ENCODE measurements at regions not wholly inside any gene's neighbourhood (a gene's known extent, or its start where the extent isn't known, plus 50 kb on each side); places are given as distances from the start of the nearest gene placed in this dataset.
"Not testable (repeated sequence)": the region's sequence is repeated elsewhere in the genome, so short reads cannot be mapped to it uniquely, and the experiment has no call there.

DNA sequence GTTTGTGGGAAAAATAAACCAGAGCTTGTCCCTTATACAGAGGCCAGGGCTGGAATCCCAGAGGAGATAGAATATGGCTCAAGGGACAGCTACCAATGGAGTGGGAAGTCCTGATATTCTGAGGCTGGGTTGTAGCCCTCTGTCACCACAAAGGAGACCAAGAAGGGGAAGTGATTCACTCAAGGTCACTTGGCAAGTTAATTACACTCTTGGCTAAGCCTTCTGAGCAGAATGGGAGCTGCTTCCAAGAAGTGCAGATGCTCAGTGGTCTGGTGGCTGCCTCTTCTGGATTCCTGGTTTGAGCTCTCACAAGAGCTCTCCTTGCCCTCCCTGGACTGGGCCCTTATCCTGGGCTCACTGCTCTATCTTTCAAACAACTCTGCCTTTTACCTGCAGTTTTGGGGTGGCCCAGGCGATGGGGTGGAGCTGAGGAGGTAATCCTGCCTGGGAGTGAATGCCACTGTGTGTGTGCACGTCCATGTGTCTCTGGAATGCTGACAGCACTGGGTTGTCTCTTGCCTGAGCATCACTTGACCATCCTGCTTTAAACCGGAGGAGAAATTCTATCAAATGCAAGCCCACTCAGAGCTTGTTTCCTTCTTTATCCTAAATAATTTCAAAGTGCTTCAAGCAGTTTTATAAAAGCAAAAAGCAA is 168.2 kb downstream of the KCNS3 start:
- no peak for DNase-seq (ENCODE audit: low read depth in 1 of 2, low spot score in 1 of 2)

DNA sequence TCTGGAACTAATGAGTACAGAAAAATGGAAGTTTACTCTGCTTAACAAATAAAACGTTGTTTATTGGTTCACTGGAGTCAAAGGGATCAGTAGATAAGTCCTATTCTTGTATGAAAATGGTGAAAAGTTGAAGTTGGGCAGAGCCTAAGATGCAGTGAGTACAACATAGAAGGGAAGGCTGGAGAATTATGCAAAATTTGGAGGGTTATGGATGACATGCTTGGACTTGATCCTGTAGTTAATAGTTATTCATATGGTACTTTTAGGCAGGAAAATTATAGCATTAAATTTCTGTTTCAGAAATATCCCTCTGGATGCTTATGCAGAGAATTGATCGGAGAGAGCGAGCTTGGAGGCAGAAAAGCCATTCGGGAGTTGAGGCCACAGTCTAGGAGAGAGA is 167.6 kb downstream of the KCNS3 start:
- DNase-seq (ENCODE audit: low read depth in 1 of 2, low spot score in 1 of 2) = no peak

DNA sequence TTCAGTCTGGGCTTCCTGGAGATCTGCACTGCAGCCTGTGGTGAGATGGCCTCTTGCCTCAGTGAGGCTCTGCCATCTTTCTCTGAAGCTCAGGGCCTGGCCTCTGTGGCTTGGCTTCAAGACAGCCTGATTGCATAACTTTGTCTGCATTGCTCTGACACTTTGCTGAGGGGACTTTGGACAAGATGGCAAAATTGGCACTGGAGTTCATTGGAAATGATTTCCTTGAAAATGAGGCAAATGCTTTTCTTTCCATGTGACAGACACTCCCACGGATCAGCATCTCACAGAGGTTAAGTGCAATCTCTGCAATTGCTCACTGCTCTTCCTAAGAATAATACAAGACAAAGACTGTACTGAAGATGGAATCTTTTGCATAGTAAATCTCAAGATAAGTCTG is 166.8 kb downstream of the KCNS3 start:
- no peak for DNase-seq (ENCODE audit: low read depth in 1 of 2, low spot score in 1 of 2)

DNA sequence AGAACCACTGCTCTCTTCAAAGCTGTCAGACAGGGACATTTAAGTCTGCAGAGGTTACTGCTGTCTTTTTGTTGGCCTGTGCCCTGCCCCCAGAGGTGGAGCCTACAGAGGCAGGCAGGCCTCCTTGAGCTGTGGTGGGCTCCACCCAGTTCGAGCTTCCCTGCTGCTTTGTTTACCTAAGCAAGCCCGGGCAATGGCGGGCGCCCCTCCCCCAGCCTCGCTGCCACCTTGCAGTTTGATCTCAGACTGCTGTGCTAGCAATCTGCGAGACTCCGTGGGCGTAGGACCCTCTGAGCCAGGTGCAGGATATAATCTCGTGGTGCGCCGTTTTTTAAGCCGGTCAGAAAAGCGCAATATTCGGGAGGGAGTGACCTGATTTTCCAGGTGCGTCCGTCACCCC is 138.9 kb downstream of the KCNS3 start:
- DNase-seq (ENCODE audit: low read depth in 1 of 2, low spot score in 1 of 2) = not testable (repeated sequence)

DNA sequence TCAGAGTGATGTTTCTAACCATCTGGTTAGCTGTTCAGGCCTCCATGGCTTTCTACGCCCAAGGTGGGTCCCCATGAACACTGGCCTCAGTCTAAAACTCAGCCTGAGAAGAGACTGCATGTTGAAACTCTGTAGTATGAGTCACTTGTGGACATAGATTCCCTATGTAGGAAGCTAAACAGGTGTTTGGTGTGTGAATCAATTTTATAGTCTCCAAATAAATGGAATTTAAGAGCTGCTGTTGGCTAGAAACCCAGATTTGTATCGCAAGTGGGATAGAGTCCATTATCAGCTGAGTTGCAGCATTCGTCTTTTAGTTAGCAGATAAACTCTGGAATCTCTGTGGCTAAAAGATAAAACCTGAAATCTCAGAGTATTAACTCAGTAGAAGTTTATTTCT is 131.4 kb downstream of the KCNS3 start:
- DNase-seq (ENCODE audit: low read depth in 1 of 2, low spot score in 1 of 2) = no peak

DNA sequence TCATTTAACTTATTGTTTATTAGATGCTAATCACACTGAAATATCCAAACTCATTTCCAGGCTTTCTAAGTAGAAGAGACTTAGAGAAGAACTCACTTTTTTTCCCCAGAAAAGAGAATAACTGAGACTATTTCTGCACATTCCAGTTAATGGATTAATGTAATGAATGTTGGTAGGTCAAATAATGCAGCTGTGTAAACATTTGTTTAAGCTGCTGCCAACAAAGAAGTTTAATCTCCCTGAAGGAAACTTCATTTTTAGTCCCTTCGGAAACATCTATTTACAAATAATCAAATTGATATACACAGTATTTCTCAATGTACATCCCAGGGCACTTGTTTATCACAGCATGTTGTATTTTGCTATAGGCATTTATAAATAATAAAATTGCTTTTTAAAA is 126.9 kb downstream of the KCNS3 start:
- no peak for DNase-seq (ENCODE audit: low read depth in 1 of 2, low spot score in 1 of 2)

DNA sequence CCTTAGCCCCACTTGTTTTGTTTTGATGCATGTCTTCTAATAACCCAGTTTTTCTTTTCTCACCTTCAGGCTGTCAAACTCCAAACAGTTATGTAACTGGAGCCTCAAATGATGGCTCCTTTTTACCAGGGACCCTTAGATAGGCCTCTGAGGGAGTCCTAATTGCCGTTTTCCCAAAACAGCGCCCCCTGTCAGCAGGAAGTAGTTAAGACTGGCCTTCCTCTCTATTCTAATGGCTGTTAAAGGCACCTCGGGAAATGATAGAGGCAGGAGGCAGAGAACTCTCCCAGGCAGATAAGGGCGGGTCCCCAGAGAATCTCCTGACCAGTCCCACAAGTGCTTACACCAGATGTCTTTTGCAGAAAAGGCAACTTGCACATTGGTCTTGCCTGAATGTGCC is 123.2 kb downstream of the KCNS3 start:
- no peak for DNase-seq (ENCODE audit: low read depth in 1 of 2, low spot score in 1 of 2)

DNA sequence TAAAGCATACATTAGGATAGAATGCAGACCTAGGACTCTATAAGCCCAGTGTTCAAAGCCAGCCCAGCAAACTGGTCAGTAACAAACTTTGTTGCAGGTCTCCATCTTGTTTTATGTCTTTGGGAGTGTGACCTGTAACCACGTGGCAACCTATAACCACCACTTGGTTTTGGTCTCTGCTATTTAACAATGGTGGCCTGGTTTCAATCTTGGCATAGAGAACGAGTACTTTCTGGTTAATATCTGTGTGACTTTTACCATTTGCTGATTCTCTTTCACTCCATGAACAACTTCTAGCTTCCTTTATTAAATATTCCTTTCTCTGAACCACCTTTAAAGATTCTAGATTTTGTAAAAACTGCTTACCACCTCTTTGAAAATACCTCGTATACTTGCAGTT is 118.5 kb downstream of the KCNS3 start:
- DNase-seq (ENCODE audit: low read depth in 1 of 2, low spot score in 1 of 2) = no peak

GRCh38 chr2:17995593-17995992 is 117.1 kb downstream of the KCNS3 start:
- DNase-seq (ENCODE audit: low read depth in 1 of 2, low spot score in 1 of 2) = no peak

Data from activated T-helper 1 cell treated with anti-CD3 and anti-CD28 coated beads, Interleukin-2, amount 50 U/mL, for 16 hours (primary cell).